Renal cortex interstitium (tissue), 11 donors: ENCODE measurements at regions not wholly inside any gene's neighbourhood (a gene's known extent, or its start where the extent isn't known, plus 50 kb on each side); places are given as distances from the start of the nearest gene placed in this dataset.

Experiments used
- DNase-seq, 11 donors: peaks; one replicate each; pipeline ENCODE4 v3.0.0-alpha.2; 2013; ENCODE audit warnings: low read depth in 9 of 11, low spot score in 4 of 11; ENCODE audit errors: extremely low read depth in 1 of 11

DNA sequence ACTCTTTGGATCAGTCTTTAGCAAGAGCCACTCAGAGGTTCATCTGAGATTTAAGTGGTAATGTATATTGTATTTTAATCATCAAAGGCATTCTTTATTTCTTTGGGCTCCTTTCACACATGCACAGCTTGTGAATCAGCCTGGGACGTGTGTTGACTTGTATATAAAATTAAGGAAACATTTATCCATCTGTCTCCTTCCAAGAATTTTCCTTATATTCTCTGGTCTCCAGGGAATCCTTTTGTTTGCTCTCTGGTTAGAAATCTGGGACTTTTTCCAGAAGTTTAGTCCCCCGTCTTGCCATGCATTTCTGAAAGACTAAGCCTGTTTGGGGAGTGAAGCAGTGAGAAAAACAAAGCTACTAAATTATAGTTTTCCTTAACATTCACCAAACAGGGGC is 212.3 kb downstream of the DCAF12L2 start:
- DNase-seq, result peak in 7 of 11 donors; percentile 0 to 27 (median 10)

DNA sequence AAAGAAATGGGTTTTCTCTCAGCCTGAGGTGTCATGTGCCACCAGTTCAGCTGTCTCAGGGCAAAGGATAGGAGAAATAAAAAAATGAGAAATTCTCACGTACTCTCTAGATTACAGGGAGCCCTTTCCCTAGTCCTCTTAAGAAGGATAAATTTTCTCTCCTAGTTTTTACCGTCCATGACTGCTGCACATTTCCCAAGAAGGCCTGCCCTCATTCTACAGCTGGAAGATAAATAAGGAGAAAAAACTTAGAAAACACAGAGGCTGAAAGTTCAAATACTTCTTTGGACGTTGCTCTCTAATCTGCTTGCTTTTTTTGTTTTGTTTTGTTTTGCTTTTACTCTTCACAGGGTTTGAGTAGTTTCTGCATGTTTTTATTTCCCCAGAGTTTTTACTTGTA is 211.9 kb downstream of the DCAF12L2 start:
- peak in 1 of 11 donors; percentile 0 for DNase-seq

DNA sequence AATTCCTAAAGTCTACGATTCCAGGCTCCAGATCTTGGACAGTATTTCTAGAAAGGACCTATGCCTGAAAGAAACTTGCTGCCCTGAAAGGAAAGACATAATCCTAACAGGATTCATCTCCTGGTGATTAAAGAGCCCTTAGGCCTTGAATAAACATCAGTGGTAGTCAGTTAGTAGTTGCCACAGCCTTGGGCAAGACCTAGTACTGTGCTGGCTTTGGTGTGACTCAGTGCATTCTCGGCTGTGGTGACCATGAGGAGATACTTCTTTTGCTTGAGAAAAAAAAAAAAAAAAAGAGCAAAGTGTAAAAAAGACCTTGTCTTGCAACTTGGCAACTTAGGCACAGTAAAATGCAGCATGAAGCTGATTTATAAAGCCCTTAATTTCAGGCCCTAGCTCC is 188.2 kb downstream of the DCAF12L2 start:
- no peak for DNase-seq

DNA sequence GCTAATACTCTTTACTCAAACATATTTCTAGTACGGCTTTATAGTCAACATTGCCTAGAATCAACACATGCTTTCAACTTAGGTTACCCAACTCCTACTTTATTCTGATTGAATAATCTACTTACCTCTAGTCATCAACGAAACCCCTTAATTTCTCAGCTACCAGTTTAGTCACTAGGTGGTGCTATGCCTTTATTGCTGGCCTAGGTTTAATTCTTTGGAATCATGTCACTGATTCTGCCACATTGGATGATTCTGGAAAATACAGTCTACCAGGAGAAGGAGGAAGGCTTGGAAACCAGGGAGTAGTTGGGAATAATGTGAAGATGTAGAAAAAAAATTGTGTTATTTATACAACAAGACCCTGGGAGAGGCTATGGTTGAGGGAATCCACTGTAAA is 167.7 kb downstream of the DCAF12L2 start:
- DNase-seq, result peak in 8 of 11 donors; percentile 1 to 11 (median 4)

DNA sequence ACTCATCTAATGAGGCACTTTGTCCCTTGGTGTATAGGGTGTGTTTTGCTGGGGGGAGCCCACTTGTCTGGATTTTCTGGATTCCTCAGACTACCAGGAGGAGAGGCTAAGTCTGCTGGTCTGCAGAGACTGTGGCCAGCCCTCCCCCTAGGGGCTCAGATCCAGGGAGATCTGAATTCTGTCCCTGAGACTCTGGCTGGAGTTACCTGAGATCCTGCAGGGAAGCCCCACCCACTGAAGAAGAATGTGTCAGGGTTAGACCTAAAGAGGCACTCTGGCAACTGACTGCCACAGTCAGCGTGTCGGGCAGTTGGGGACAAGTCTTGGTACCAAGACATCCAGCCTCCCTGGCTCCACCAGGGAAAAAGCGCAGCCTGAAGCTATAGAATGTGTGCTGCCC is 138.9 kb downstream of the DCAF12L2 start:
- DNase-seq, result no peak

DNA sequence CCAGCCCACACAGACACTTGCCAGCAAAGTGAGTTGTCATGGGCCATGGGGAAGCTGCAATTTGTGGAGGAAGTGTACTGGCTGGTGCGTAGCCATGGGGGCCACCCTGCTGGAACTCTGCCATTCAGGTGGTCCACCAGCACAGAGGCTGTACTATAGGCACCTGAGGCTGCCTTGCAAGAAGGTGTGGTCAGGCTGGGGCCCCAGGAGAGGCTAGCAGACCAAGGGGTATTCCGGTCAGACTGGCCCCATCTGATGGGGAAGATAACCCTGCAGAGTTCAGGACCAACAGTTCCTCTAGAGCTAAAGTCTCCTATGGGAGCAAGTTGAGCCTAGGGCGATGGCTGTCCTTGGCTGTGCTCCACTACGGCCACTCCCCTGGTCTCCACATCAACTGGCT is 136.1 kb downstream of the DCAF12L2 start:
- DNase-seq, result no peak

DNA sequence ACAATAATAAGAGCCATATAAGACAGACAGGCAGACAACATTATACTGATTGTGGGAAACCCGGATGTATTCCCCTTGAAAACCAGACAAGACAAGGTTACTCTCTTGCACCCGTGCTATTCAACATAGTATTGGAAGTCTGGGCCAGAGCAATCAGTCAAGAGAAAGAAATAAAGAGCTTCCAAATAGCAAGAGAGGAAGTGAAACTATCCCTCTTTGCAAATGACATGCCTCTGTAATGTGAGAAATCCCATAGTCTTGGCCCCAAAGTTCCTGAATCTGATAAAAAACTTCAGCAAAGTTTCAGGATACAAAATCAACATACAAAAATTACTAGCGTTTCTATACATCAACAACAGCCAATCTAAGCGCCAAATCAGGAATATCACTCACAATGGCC is 102.1 kb downstream of the DCAF12L2 start:
- DNase-seq, result no peak

DNA sequence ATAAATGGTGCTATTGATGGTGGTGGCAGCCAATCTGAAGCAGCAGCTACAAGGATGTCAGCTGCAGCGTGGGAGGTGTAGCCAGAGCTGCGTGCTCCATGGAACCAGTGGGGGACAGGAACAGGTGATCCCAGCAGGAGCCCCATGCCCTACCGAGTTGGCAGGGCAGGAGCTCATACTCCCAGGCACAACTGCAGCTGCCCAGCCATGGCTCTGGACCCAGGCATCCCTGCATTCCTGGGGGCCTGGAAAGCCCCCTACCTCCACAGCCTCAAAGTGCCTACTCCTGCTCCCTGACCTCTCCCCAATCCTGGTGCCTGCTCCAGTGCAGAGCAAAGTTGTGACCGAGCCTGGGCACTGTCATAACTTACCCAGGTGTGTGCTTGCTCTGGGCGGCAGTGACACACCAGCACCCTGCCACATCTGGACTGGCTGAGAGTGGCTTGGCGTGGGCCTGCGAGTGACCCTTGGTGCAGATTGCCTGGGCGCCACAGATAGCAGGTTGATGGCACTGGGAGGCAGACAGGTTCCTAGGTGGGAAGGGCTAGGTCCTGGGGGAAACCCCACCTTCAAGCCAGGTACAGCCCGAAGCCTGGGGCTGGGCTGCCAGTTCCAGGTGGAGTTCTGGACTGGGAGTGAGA is 101.1 kb downstream of the DCAF12L2 start:
- no peak for DNase-seq

DNA sequence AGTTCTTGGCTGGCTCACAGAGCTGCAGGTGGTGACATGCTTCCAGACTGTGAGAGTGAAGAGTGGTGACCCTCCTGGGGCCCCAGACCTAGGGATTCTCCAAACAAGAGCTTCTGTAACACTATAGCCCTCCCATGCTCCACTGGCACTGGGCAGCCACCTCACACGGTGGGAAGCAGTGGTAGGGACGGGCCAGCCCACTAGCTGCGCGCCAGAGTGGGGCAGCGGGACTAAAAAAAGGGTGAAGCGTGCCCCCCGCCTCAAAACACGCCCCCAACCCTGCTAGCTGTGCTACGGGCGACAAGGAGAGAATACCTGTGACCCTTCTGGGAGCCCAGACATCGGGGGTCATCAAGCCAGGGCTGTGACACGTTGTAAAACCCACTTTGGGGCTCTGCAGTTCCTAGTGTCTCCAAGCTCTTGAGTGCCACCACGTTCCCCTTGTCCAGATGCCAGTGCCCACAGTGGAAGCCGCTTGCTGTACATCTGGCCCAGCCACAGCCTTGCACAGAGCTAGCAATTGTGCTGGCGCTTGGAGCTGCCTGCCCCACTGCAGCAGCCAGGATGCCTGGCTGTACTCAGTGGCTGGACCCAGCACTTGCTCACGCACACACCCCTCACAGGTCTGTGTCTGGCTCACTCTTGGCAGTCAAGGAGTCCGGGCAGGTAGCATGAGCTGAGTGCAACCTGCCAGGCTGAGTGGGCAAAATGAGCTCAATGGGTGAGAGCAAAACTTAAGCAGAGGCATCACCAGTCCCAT is 100.0 kb downstream of the DCAF12L2 start:
- DNase-seq, result no peak
